Common myeloid progenitor, CD34-positive (primary cell): ENCODE measurements at regions not wholly inside any gene's neighbourhood (a gene's known extent, or its start where the extent isn't known, plus 50 kb on each side); places are given as distances from the start of the nearest gene placed in this dataset.

Experiments
- CTCF ChIA-PET: fragments of 350-600 bp; sonication (Branson Sonifier 250); formaldehyde crosslinking; loops from one replicate; lab custom pipeline; 2021; ENCODE audit warnings: antibody characterized with exemption; lab: Charles Lee
- POLR2A ChIA-PET: fragments of 350-600 bp; sonication (Branson Sonifier 250); formaldehyde crosslinking; loops from one replicate; lab custom pipeline; 2021; ENCODE audit warnings: antibody characterized with exemption; lab: Charles Lee
- DNase-seq, 3 donors: peaks; one replicate each; pipeline versions ENCODE4 v3.0.0 to v3.0.0-alpha.2; 2013
- H3K27ac ChIP-seq, 2 experiments: 1 replicate in 1 of 2; 2 replicates in 1 of 2; pipeline ENCODE4 v1.7.0; 2013; ENCODE audit warnings: inconsistent platforms in 2 of 2, low read length in 2 of 2, mild to moderate bottlenecking in 2 of 2, low read depth in 1 of 2, moderate library complexity in 1 of 2; ENCODE audit not compliant: severe bottlenecking in 2 of 2, insufficient read depth in 1 of 2, poor library complexity in 1 of 2
- H3K27me3 ChIP-seq, 5 experiments: replicated peaks in 2 of 5; 1 replicate in 3 of 5; 2 replicates in 2 of 5; pipeline versions ENCODE4 v1.6.1 to v1.7.0; 2013; ENCODE audit warnings: low read length in 4 of 5, mild to moderate bottlenecking in 2 of 5, moderate library complexity in 2 of 5, inconsistent platforms in 1 of 5; ENCODE audit not compliant: insufficient read depth in 5 of 5, control insufficient read depth in 4 of 5
- H3K36me3 ChIP-seq, 4 experiments: 1 replicate in 2 of 4; 2 replicates in 2 of 4; pipeline versions ENCODE4 v1.6.1 to v1.7.0; 2013; ENCODE audit warnings: low read length in 3 of 4, control low read depth in 1 of 4, mild to moderate bottlenecking in 1 of 4; ENCODE audit not compliant: control insufficient read depth in 4 of 4, insufficient read depth in 4 of 4
- H3K4me1 ChIP-seq, 4 experiments: 1 replicate in 3 of 4; 2 replicates in 1 of 4; pipeline versions ENCODE4 v1.6.1 to v1.7.1; 2013; ENCODE audit warnings: low read length in 3 of 4, mild to moderate bottlenecking in 3 of 4, control low read depth in 1 of 4, inconsistent platforms in 1 of 4, moderate library complexity in 1 of 4; ENCODE audit not compliant: control insufficient read depth in 4 of 4, insufficient read depth in 4 of 4; ENCODE audit errors: control extremely low read depth in 1 of 4
- H3K4me3 ChIP-seq, 7 experiments: 1 replicate in 4 of 7; 2 replicates in 3 of 7; pipeline versions ENCODE4 v1.5.1 to v1.7.0; 2013; ENCODE audit warnings: mild to moderate bottlenecking in 7 of 7, low read length in 6 of 7, moderate library complexity in 6 of 7, inconsistent platforms in 2 of 7, low read depth in 2 of 7, control low read depth in 1 of 7; ENCODE audit not compliant: insufficient read depth in 4 of 7, control insufficient read depth in 1 of 7; ENCODE audit errors: extremely low read depth in 1 of 7
- H3K9me3 ChIP-seq, 5 experiments: 1 replicate in 4 of 5; 2 replicates in 1 of 5; pipeline versions ENCODE4 v1.6.1 to v1.7.1; 2013; ENCODE audit warnings: low read length in 4 of 5, mild to moderate bottlenecking in 2 of 5, inconsistent platforms in 1 of 5, low read depth in 1 of 5, moderate library complexity in 1 of 5; ENCODE audit not compliant: control insufficient read depth in 4 of 5, insufficient read depth in 2 of 5; ENCODE audit errors: control extremely low read depth in 1 of 5
- WGBS: methylation state at CpG from one replicate; pipeline ENCODE4 v1.1.5; 2013; ENCODE audit not compliant: insufficient coverage; 5-methylcytosine and 5-hydroxymethylcytosine counted together

- POLR2A ChIA-PET: no interaction called here
Measured at GRCh38 chr4:19819737-19820136, 432.0 kb upstream of the SLIT2 start.

GRCh38 chr4:19809989-19810388 lies 441.7 kb upstream of the SLIT2 start:
- DNase-seq: no peak
- WGBS: 89% methylated on average over 1 of the region's 1 CpG
- Histone ChIP-seq H3K4me3 (no peak overlapping the region), H3K27me3 (no peaks in the 10 kb centered on the region), H3K9me3 (no peaks in the 10 kb centered on the region), H3K27ac (no peak overlapping the region), H3K36me3 (no peaks in the 10 kb centered on the region), H3K4me1 (peaks cover 0 to 6% (median 0%) of the 10 kb centered on the region in 4 experiments)
- CTCF ChIA-PET: interaction anchor here (0.8 kb wide), 1 partner anchor 12 kb away, joined by 3 read pairs; no protein-coding TSS in a partner anchor
- POLR2A ChIA-PET: no interaction called here

More at GRCh38 chr4:19819737-19820136, 432.0 kb upstream of the SLIT2 start:
- DNase-seq: no peak
- Histone ChIP-seq H3K27ac (no peak overlapping the region), H3K36me3 (no peaks in the 10 kb centered on the region), H3K4me1 (no peaks in the 10 kb centered on the region), H3K4me3 (no peak overlapping the region), H3K9me3 (no peaks in the 10 kb centered on the region), H3K27me3 (no peaks in the 10 kb centered on the region)
- CTCF ChIA-PET: no interaction called here
- WGBS: no CpG with 5 or more reads among the region's 1 CpG

- ChIA-PET CTCF (no interaction called here), POLR2A (no interaction called here)
- H3K9me3 ChIP-seq: no peaks in the 10 kb centered on the region
- no peak overlapping the region for H3K4me3 ChIP-seq
- no peak for DNase-seq
- peaks cover 0 to 6% (median 0%) of the 10 kb centered on the region in 4 experiments for H3K4me1 ChIP-seq
- no peaks in the 10 kb centered on the region for H3K36me3 ChIP-seq
- 0% methylated on average over 1 of the region's 2 CpGs for WGBS
- H3K27me3 ChIP-seq: no peaks in the 10 kb centered on the region
- H3K27ac ChIP-seq: no peak overlapping the region
Measured at GRCh38 chr4:19807505-19807904, 444.2 kb upstream of the SLIT2 start.

- no CpG with 5 or more reads among the region's 1 CpG for WGBS
- no peak for DNase-seq
- H3K4me1 ChIP-seq: peaks cover 0 to 6% (median 0%) of the 10 kb centered on the region in 4 experiments
- H3K4me3 ChIP-seq: no peak overlapping the region
- H3K9me3 ChIP-seq: no peaks in the 10 kb centered on the region
- H3K36me3 ChIP-seq: no peaks in the 10 kb centered on the region
- H3K27ac ChIP-seq: no peak overlapping the region
- H3K27me3 ChIP-seq: no peaks in the 10 kb centered on the region
- ChIA-PET POLR2A (no interaction called here), CTCF (no interaction called here)
Measured at GRCh38 chr4:19806865-19807264, 444.8 kb upstream of the SLIT2 start.

- H3K4me3 ChIP-seq: no peak overlapping the region
- peaks cover 0 to 6% (median 0%) of the 10 kb centered on the region in 4 experiments for H3K4me1 ChIP-seq
- no peaks in the 10 kb centered on the region for H3K36me3 ChIP-seq
- ChIA-PET POLR2A (no interaction called here), CTCF (no interaction called here)
- 83% methylated on average over 2 of the region's 2 CpGs for WGBS
- H3K9me3 ChIP-seq: no peaks in the 10 kb centered on the region
- no peak for DNase-seq
- no peak overlapping the region for H3K27ac ChIP-seq
- no peaks in the 10 kb centered on the region for H3K27me3 ChIP-seq
Measured at GRCh38 chr4:19803406-19803805, 448.3 kb upstream of the SLIT2 start.

- POLR2A ChIA-PET: no interaction called here
- no peaks in the 10 kb centered on the region for H3K4me1 ChIP-seq
- no peaks in the 10 kb centered on the region for H3K36me3 ChIP-seq
- no peak for DNase-seq
- no peak overlapping the region for H3K4me3 ChIP-seq
- H3K27me3 ChIP-seq: no peaks in the 10 kb centered on the region
- H3K9me3 ChIP-seq: no peaks in the 10 kb centered on the region
- H3K27ac ChIP-seq: no peak overlapping the region
- CTCF ChIA-PET: no interaction called here
Measured at GRCh38 chr4:19793831-19794230, 457.9 kb upstream of the SLIT2 start.

GRCh38 chr4:19791422-19792123 lies 460.1 kb upstream of the SLIT2 start:
- Histone ChIP-seq H3K4me1 (no peaks in the 10 kb centered on the region), H3K9me3 (no peaks in the 10 kb centered on the region), H3K36me3 (no peaks in the 10 kb centered on the region), H3K27ac (no peak overlapping the region), H3K27me3 (no peaks in the 10 kb centered on the region), H3K4me3 (no peak overlapping the region)
- ChIA-PET CTCF (no interaction called here), POLR2A (no interaction called here)
- WGBS: 93% methylated on average over 4 of the region's 5 CpGs
- DNase-seq: no peak
